HL-60 (cell line): ENCODE measurements at regions not wholly inside any gene's neighbourhood (a gene's known extent, or its start where the extent isn't known, plus 50 kb on each side); places are given as distances from the start of the nearest gene placed in this dataset.

Experiments used
- DNase-seq, 2 experiments: peaks; one replicate each; pipeline ENCODE4 v3.0.0-alpha.2; 2010 to 2020; ENCODE audit warnings: low read depth in 1 of 2, low spot score in 1 of 2
- H3K27ac ChIP-seq: fragments of 250-450 bp; sonication (Bioruptor Pico); replicated peaks from 2 replicates; pipeline ENCODE4 v1.5.1; 2020; ENCODE audit warnings: mild to moderate bottlenecking, moderate library complexity
- H3K27me3 ChIP-seq: fragments of 250-450 bp; sonication (Bioruptor Pico); 2 replicates; pipeline ENCODE4 v1.5.1; 2021; ENCODE audit warnings: mild to moderate bottlenecking, moderate library complexity; ENCODE audit not compliant: insufficient read depth, poor library complexity, severe bottlenecking
- H3K4me3 ChIP-seq: replicated peaks from 2 replicates; pipeline ENCODE4 v1.5.1; 2011; ENCODE audit warnings: mild to moderate bottlenecking, control low read depth, low read length; ENCODE audit not compliant: insufficient read depth
- GABPA ChIP-seq: IDR thresholded peaks from 2 replicates; pipeline ENCODE4 v1.6.1; 2012; ENCODE audit warnings: low read depth
- POLR2AphosphoS5 ChIP-seq: IDR thresholded peaks from 2 replicates; pipeline ENCODE4 v1.6.1; 2012; ENCODE audit warnings: low read depth
- REST ChIP-seq: IDR thresholded peaks from 2 replicates; pipeline ENCODE4 v1.6.1; 2012; ENCODE audit warnings: low read depth; ENCODE audit not compliant: insufficient replicate concordance
- SPI1 ChIP-seq: IDR thresholded peaks from 2 replicates; pipeline ENCODE4 v1.6.1; 2012; ENCODE audit warnings: low read depth, mild to moderate bottlenecking, borderline replicate concordance
- TF ChIP-seq, protein P1 (sequence below): IDR thresholded peaks from one replicate; pipeline ENCODE4 v1.5.1; 2011; ENCODE audit warnings: low read length, control low read depth, inconsistent platforms; ENCODE audit not compliant: insufficient read depth

DNA sequence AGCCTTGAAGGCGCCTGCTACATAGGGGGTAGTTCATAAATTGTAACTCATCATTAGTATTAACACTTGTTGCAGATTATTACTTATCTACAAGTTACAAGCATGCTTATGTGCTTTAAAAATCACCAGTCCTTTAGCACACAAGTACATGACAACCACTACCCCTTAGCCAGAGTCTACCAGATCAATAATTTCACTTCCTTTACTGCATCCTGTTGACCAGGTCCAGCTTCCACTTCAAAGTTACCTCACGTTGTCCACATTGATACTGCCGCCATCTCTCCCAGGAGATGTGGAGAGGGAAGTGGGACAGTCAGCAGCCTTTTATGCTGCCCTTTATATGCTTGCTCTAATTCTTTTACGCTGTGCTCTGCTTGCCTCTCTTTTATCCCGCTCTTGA is 231.3 kb upstream of the CXXC4 start:
- no peak overlapping the region for H3K4me3 ChIP-seq
- H3K27me3 ChIP-seq: no peaks in the 10 kb centered on the region
- no peak overlapping the region for H3K27ac ChIP-seq
- DNase-seq: no peak
- TF ChIP-seq GABPA (no peak), POLR2AphosphoS5 (no peak), SPI1 (no peak), REST (no peak)
- TF ChIP-seq, protein P1, sequence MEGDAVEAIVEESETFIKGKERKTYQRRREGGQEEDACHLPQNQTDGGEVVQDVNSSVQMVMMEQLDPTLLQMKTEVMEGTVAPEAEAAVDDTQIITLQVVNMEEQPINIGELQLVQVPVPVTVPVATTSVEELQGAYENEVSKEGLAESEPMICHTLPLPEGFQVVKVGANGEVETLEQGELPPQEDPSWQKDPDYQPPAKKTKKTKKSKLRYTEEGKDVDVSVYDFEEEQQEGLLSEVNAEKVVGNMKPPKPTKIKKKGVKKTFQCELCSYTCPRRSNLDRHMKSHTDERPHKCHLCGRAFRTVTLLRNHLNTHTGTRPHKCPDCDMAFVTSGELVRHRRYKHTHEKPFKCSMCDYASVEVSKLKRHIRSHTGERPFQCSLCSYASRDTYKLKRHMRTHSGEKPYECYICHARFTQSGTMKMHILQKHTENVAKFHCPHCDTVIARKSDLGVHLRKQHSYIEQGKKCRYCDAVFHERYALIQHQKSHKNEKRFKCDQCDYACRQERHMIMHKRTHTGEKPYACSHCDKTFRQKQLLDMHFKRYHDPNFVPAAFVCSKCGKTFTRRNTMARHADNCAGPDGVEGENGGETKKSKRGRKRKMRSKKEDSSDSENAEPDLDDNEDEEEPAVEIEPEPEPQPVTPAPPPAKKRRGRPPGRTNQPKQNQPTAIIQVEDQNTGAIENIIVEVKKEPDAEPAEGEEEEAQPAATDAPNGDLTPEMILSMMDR: no peak

DNA sequence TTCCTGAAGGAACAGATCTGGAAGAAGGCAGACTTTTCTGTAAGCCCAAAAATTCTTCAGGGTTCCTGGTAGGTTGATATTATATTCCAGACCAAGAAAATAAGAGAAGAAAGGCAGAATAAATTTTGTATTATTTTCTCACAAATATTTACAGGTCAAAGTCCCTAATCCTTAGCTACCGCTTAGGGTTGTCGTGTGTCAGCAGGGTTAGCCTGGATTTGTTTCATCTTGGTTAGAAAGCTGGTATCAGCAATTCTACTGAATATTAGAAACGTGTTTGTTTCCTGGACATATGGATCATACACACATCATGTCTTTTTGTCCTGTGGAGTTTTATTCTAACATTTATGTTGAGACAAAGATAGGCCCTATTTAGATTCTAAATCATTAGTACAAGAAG is 232.9 kb upstream of the CXXC4 start:
- H3K27me3 ChIP-seq: no peaks in the 10 kb centered on the region
- no peak overlapping the region for H3K27ac ChIP-seq
- H3K4me3 ChIP-seq: no peak overlapping the region
- no peak for DNase-seq
- TF ChIP-seq GABPA (no peak), POLR2AphosphoS5 (no peak), SPI1 (no peak), REST (no peak)
- TF ChIP-seq, protein P1: no peak

GRCh38 chr4:104728380-104729122 is 233.9 kb upstream of the CXXC4 start:
- DNase-seq: no peak
- no peaks in the 10 kb centered on the region for H3K27me3 ChIP-seq
- H3K27ac ChIP-seq: no peak overlapping the region
- H3K4me3 ChIP-seq: no peak overlapping the region
- TF ChIP-seq POLR2AphosphoS5 (no peak), SPI1 (no peak), REST (no peak), GABPA (no peak)
- TF ChIP-seq, protein P1: no peak
